ENCODE measurements at regions not wholly inside any gene's neighbourhood (a gene's known extent, or its start where the extent isn't known, plus 50 kb on each side); places are given as distances from the start of the nearest gene placed in this dataset.

DNA sequence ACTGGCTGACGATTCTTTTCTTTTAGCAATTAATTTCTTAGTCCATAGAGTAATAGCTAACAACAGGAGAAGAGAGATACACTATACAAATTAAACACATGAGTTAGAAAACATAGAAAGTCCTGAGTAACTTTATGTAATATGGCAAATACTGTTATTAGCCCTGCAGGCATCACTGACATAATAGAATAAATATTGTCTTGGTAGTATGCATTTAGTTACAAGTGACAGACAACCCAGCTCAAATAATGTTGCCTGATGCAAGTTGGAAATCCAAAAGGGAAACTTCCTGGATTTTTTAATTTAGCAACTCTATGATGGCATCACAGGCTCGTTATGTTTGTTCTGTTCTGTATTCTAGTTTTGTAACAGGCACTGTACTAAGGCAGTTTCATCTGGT is 95.1 kb downstream of the DKK1 start:
- H3K9me3 ChIP-seq: no peaks in the 10 kb centered on the region
- H3K36me3 ChIP-seq: no peaks in the 10 kb centered on the region

GRCh38 chr10:52409928-52410327 is 95.8 kb downstream of the DKK1 start:
- Histone ChIP-seq H3K9me3 (no peaks in the 10 kb centered on the region), H3K27me3 (no peaks in the 10 kb centered on the region), H3K36me3 (no peaks in the 10 kb centered on the region), H3K27ac (no peak overlapping the region), H3K4me1 (no peaks in the 10 kb centered on the region), H3K4me3 (no peak overlapping the region)
- DNase-seq (ENCODE audit: extremely low spot score in 2 of 2): no peak
- no peak for TF ChIP-seq POLR2AphosphoS5 (IDR thresholded peaks at IDR 0.05; ENCODE audit: insufficient read depth in 1 of 2, low read depth in 1 of 2)
- TF ChIP-seq POLR2A (IDR thresholded peaks at IDR 0.05): no peak
- TF ChIP-seq, protein P1, sequence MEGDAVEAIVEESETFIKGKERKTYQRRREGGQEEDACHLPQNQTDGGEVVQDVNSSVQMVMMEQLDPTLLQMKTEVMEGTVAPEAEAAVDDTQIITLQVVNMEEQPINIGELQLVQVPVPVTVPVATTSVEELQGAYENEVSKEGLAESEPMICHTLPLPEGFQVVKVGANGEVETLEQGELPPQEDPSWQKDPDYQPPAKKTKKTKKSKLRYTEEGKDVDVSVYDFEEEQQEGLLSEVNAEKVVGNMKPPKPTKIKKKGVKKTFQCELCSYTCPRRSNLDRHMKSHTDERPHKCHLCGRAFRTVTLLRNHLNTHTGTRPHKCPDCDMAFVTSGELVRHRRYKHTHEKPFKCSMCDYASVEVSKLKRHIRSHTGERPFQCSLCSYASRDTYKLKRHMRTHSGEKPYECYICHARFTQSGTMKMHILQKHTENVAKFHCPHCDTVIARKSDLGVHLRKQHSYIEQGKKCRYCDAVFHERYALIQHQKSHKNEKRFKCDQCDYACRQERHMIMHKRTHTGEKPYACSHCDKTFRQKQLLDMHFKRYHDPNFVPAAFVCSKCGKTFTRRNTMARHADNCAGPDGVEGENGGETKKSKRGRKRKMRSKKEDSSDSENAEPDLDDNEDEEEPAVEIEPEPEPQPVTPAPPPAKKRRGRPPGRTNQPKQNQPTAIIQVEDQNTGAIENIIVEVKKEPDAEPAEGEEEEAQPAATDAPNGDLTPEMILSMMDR (IDR thresholded peaks at IDR 0.05): no peak
- intact Hi-C loops (cut with DNase I): no loop called here

More for the DNA sequence above, 95.1 kb downstream of the DKK1 start:
- no peaks in the 10 kb centered on the region for H3K4me1 ChIP-seq
- H3K27me3 ChIP-seq: no peaks in the 10 kb centered on the region
- TF ChIP-seq POLR2A (IDR thresholded peaks at IDR 0.05) (no peak), POLR2AphosphoS5 (IDR thresholded peaks at IDR 0.05; ENCODE audit: insufficient read depth in 1 of 2, low read depth in 1 of 2) (no peak)
- TF ChIP-seq, protein P1 (IDR thresholded peaks at IDR 0.05): no peak
- no peak for DNase-seq (ENCODE audit: extremely low spot score in 2 of 2)
- no peak overlapping the region for H3K27ac ChIP-seq
- intact Hi-C loops (cut with DNase I): no loop called here
- no peak overlapping the region for H3K4me3 ChIP-seq

GRCh38 chr10:52410916-52411315 is 96.8 kb downstream of the DKK1 start:
- Histone ChIP-seq H3K36me3 (no peaks in the 10 kb centered on the region), H3K4me1 (no peaks in the 10 kb centered on the region), H3K27ac (no peak overlapping the region), H3K9me3 (no peaks in the 10 kb centered on the region), H3K27me3 (no peaks in the 10 kb centered on the region), H3K4me3 (no peak overlapping the region)
- no peak for DNase-seq (ENCODE audit: extremely low spot score in 2 of 2)
- TF ChIP-seq, protein P1 (IDR thresholded peaks at IDR 0.05): no peak
- TF ChIP-seq POLR2A (IDR thresholded peaks at IDR 0.05) (no peak), POLR2AphosphoS5 (IDR thresholded peaks at IDR 0.05; ENCODE audit: insufficient read depth in 1 of 2, low read depth in 1 of 2) (no peak)
- intact Hi-C loops (cut with DNase I): no loop called here

- H3K27me3 ChIP-seq: no peaks in the 10 kb centered on the region
- no peaks in the 10 kb centered on the region for H3K4me1 ChIP-seq
- intact Hi-C loops (cut with DNase I): no loop called here
- no peak overlapping the region for H3K4me3 ChIP-seq
- H3K27ac ChIP-seq: no peak overlapping the region
- TF ChIP-seq, protein P1 (IDR thresholded peaks at IDR 0.05): no peak
- TF ChIP-seq POLR2AphosphoS5 (IDR thresholded peaks at IDR 0.05; ENCODE audit: insufficient read depth in 1 of 2, low read depth in 1 of 2) (no peak), POLR2A (IDR thresholded peaks at IDR 0.05) (no peak)
- DNase-seq (ENCODE audit: extremely low spot score in 2 of 2): no peak
- H3K9me3 ChIP-seq: no peaks in the 10 kb centered on the region
- no peaks in the 10 kb centered on the region for H3K36me3 ChIP-seq
These were observed 105.2 kb downstream of the DKK1 start for GRCh38 chr10:52419281-52419680.

GRCh38 chr10:52420656-52421055 is 106.6 kb downstream of the DKK1 start:
- intact Hi-C loops (cut with DNase I): no loop called here
- Histone ChIP-seq H3K4me1 (no peaks in the 10 kb centered on the region), H3K27me3 (no peaks in the 10 kb centered on the region), H3K36me3 (no peaks in the 10 kb centered on the region), H3K9me3 (no peaks in the 10 kb centered on the region), H3K4me3 (no peak overlapping the region), H3K27ac (no peak overlapping the region)
- DNase-seq (ENCODE audit: extremely low spot score in 2 of 2): no peak
- TF ChIP-seq, protein P1 (IDR thresholded peaks at IDR 0.05): no peak
- TF ChIP-seq POLR2AphosphoS5 (IDR thresholded peaks at IDR 0.05; ENCODE audit: insufficient read depth in 1 of 2, low read depth in 1 of 2) (no peak), POLR2A (IDR thresholded peaks at IDR 0.05) (no peak)

Measured in vagina (tissue), 2 donors.